PC-3 (cell line): ENCODE measurements at regions not wholly inside any gene's neighbourhood (a gene's known extent, or its start where the extent isn't known, plus 50 kb on each side); places are given as distances from the start of the nearest gene placed in this dataset.

Source experiments
- ATAC-seq: fragments of 200-7000 bp; cut with Tn5 transposase; 2 replicates; pipeline ENCODE4 v1.9.1; 2020; ENCODE audit warnings: mild to moderate bottlenecking, moderate library complexity
- BruUV-seq: library from RNA; stranded (reverse); fragments of 400-500 nt; replicated peaks from 2 replicates; lab custom pipeline; 2021; lab: Mats Ljungman, UMichigan
- CTCF ChIA-PET: fragments of 300-600 bp; sonication (Branson Sonifier 250); formaldehyde crosslinking; loops from one replicate; lab custom pipeline; 2022; ENCODE audit warnings: antibody characterized with exemption; lab: Charles Lee
- POLR2A ChIA-PET: fragments of 300-600 bp; sonication (Branson Sonifier 250); formaldehyde crosslinking; loops from one replicate; lab custom pipeline; 2022; ENCODE audit warnings: antibody characterized with exemption; ENCODE audit not compliant: unreplicated experiment; lab: Charles Lee
- DNase-seq: peaks from one replicate; pipeline ENCODE4 v3.0.0-alpha.2; 2015
- H2AFZ ChIP-seq: fragments of 300-600 bp; sonication (generic); 2 replicates; pipeline ENCODE4 v1.6.0; 2016; ENCODE audit warnings: antibody characterized with exemption, low read length
- H3F3A ChIP-seq: fragments of 300-600 bp; sonication (generic); one replicate; pipeline ENCODE4 v1.6.0; 2017; ENCODE audit warnings: antibody characterized with exemption, low read length, control low read depth, mild to moderate bottlenecking; ENCODE audit not compliant: unreplicated experiment
- H3K27ac ChIP-seq: fragments of 300-600 bp; sonication (generic); 2 replicates; pipeline ENCODE4 v1.5.1; 2016; ENCODE audit warnings: mild to moderate bottlenecking, low read length
- H3K27me3 ChIP-seq: fragments of 300-600 bp; sonication (generic); 2 replicates; pipeline ENCODE4 v1.6.1; 2016; ENCODE audit warnings: low read length, mixed read lengths
- H3K36me3 ChIP-seq: fragments of 300-600 bp; sonication (generic); 2 replicates; pipeline ENCODE4 v1.6.1; 2016; ENCODE audit warnings: low read depth, mixed run types, low read length, mixed read lengths
- H3K4me1 ChIP-seq: fragments of 300-600 bp; sonication (generic); 2 replicates; pipeline ENCODE4 v1.5.1; 2016; ENCODE audit warnings: low read length; ENCODE audit not compliant: insufficient read depth
- H3K4me2 ChIP-seq: fragments of 300-600 bp; sonication (generic); 2 replicates; pipeline ENCODE4 v1.6.0; 2016; ENCODE audit warnings: low read length
- H3K4me3 ChIP-seq: fragments of 300-600 bp; sonication (generic); 2 replicates; pipeline ENCODE4 v1.5.1; 2016; ENCODE audit warnings: mild to moderate bottlenecking, low read length, mixed read lengths
- H3K79me2 ChIP-seq: fragments of 300-600 bp; sonication (generic); 2 replicates; pipeline ENCODE4 v1.6.1; 2017; ENCODE audit warnings: low read length, mixed read lengths
- H3K9ac ChIP-seq: fragments of 300-600 bp; sonication (generic); 2 replicates; pipeline ENCODE4 v1.6.0; 2016; ENCODE audit warnings: mild to moderate bottlenecking, low read length
- H3K9me2 ChIP-seq: fragments of 300-600 bp; sonication (generic); replicated peaks from 2 replicates; pipeline ENCODE4 v1.6.1; 2016; ENCODE audit warnings: mixed run types, low read length, mixed read lengths
- H3K9me3 ChIP-seq: fragments of 300-600 bp; sonication (generic); 2 replicates; pipeline ENCODE4 v1.6.1; 2016; ENCODE audit warnings: low read length, mixed read lengths
- H4K20me1 ChIP-seq: fragments of 300-600 bp; sonication (generic); 2 replicates; pipeline ENCODE4 v1.6.1; 2016; ENCODE audit warnings: low read length, mixed read lengths
- EZH2 ChIP-seq: fragments of 300-600 bp; sonication (generic); IDR thresholded peaks from one replicate; pipeline ENCODE4 v1.6.1; 2017; ENCODE audit warnings: antibody characterized with exemption, mild to moderate bottlenecking, low read length; ENCODE audit not compliant: unreplicated experiment
- EZH2phosphoT487 ChIP-seq: fragments of 300-600 bp; sonication (generic); IDR thresholded peaks from 2 replicates; pipeline ENCODE4 v1.6.1; 2018; ENCODE audit warnings: mild to moderate bottlenecking, antibody characterized with exemption, low read length, borderline replicate concordance
- intact Hi-C: fragments of 100-400 bp; cut with micrococcal nuclease; formaldehyde crosslinking; loops from 2 replicates; pipeline ENCODE4 v1.9.0; 2023
- TF ChIP-seq, protein P1 (sequence below): fragments of 300-600 bp; sonication (generic); conservative IDR thresholded peaks from 2 replicates; pipeline ENCODE4 v1.5.1; 2017; ENCODE audit warnings: antibody characterized with exemption, low read depth, mild to moderate bottlenecking, low read length

DNA sequence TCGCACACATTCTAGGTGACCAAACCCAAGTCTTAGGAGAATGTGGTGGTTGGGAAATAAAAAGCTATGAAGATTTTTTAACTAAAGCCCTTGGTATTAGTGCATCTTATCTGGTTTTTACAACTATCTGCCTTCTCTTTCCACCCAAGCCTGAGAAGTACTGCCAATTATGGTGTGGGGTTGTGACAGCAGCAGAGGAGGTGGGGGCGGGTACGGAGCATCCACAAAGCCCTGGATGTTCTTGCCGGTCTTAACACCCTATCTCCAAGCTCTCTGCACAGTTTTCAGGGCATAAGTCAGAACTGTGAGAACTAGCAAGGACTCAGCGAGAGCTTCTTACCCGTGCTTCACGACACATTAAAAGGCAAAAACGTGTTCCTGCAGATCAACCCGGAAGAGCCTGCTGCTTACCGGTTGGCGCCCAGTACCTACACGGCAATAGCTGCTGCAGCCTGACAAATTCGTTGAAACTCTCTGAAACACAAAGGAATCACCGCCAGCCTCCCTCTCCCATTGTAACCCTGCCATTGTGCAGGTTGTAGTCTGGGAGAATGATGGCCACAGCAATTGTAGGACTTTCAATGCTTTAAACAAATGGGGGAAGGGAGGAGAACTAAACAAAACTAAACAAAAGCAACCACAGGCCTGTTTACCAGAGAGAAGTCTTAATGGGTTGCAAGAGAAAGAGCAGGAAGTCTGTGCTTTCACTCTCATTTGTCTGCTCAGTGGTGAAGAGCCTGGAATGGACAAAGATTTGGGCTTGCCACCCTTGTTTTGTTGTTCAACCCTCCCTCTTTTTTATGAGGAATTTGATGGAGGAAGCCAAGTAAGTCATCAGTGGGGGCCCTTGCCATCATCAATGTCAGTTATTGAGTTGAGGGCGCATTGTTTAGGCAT is 461.0 kb upstream of the JARID2 start:
- Histone ChIP-seq H4K20me1 (no peaks in the 10 kb centered on the region), H3K4me1 (no peaks in the 10 kb centered on the region), H3K9me2 (no peaks in the 10 kb centered on the region), H2AFZ (no peak overlapping the region), H3K79me2 (no peaks in the 10 kb centered on the region), H3K4me3 (no peak overlapping the region), H3K36me3 (no peaks in the 10 kb centered on the region), H3K27ac (no peak overlapping the region), H3K9ac (no peak overlapping the region), H3F3A (no peaks in the 10 kb centered on the region), H3K9me3 (no peaks in the 10 kb centered on the region), H3K27me3 (no peaks in the 10 kb centered on the region), H3K4me2 (no peak overlapping the region)
- intact Hi-C loops, result no loop called here
- TF ChIP-seq, protein P1, sequence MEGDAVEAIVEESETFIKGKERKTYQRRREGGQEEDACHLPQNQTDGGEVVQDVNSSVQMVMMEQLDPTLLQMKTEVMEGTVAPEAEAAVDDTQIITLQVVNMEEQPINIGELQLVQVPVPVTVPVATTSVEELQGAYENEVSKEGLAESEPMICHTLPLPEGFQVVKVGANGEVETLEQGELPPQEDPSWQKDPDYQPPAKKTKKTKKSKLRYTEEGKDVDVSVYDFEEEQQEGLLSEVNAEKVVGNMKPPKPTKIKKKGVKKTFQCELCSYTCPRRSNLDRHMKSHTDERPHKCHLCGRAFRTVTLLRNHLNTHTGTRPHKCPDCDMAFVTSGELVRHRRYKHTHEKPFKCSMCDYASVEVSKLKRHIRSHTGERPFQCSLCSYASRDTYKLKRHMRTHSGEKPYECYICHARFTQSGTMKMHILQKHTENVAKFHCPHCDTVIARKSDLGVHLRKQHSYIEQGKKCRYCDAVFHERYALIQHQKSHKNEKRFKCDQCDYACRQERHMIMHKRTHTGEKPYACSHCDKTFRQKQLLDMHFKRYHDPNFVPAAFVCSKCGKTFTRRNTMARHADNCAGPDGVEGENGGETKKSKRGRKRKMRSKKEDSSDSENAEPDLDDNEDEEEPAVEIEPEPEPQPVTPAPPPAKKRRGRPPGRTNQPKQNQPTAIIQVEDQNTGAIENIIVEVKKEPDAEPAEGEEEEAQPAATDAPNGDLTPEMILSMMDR, result no peak
- TF ChIP-seq EZH2phosphoT487 (no peak), EZH2 (no peak)
- DNase-seq, result no peak
- CTCF ChIA-PET, result no interaction called here
- POLR2A ChIA-PET, result no interaction called here
- no TSS peak for BruUV-seq
- no peak for ATAC-seq

DNA sequence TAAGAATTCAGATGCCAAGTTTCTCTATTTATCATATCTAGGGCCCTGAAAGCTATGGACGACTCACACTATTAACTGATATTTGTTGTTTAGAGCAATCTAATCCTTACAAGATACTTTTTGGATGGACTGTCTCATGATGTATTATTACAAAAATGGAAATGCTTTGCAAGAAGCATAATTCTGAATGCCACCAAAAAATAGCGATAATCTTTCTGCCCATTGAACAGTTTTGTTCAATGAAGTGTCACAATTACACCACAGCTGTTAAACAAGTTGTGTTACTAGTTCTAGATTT is 460.4 kb upstream of the JARID2 start:
- no peak for TF ChIP-seq EZH2phosphoT487
- TF ChIP-seq EZH2, result no peak
- TF ChIP-seq, protein P1, result no peak
- H2AFZ ChIP-seq, result no peak overlapping the region
- no peaks in the 10 kb centered on the region for H3K27me3 ChIP-seq
- intact Hi-C loops, result no loop called here
- no peaks in the 10 kb centered on the region for H3K36me3 ChIP-seq
- ChIA-PET POLR2A (no interaction called here), CTCF (no interaction called here)
- no peak for ATAC-seq
- no TSS peak for BruUV-seq
- no peak overlapping the region for H3K4me3 ChIP-seq
- no peaks in the 10 kb centered on the region for H3F3A ChIP-seq
- H3K9me3 ChIP-seq, result no peaks in the 10 kb centered on the region
- no peaks in the 10 kb centered on the region for H4K20me1 ChIP-seq
- H3K4me2 ChIP-seq, result no peak overlapping the region
- H3K9ac ChIP-seq, result no peak overlapping the region
- no peaks in the 10 kb centered on the region for H3K4me1 ChIP-seq
- no peaks in the 10 kb centered on the region for H3K79me2 ChIP-seq
- H3K27ac ChIP-seq, result no peak overlapping the region
- DNase-seq, result no peak
- no peaks in the 10 kb centered on the region for H3K9me2 ChIP-seq

DNA sequence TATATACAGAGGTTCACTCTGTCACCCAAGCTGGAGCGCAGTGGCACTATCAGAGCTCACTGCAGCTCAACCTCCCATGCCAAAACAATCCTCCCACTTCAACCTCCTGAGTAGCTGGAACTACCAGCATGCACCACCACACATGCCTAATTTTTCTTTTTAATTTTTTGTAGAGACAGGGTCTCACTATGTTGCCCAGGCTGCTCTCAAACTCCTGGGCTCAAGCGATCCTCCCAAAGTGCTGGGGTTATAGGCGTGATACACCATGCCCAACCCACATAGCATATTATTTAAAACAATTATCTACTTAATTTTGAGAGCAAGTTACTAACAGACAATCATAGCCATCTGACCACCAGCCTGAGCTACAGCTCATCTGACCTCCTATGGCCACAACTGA is 459.9 kb upstream of the JARID2 start:
- H3K79me2 ChIP-seq, result no peaks in the 10 kb centered on the region
- ATAC-seq (no peak), DNase-seq (no peak)
- no peaks in the 10 kb centered on the region for H3K36me3 ChIP-seq
- H3F3A ChIP-seq, result no peaks in the 10 kb centered on the region
- no TSS peak for BruUV-seq
- TF ChIP-seq EZH2 (no peak), EZH2phosphoT487 (no peak)
- TF ChIP-seq, protein P1, result no peak
- no peak overlapping the region for H3K4me3 ChIP-seq
- no peaks in the 10 kb centered on the region for H3K4me1 ChIP-seq
- intact Hi-C loops, result no loop called here
- no peaks in the 10 kb centered on the region for H4K20me1 ChIP-seq
- H3K9me3 ChIP-seq, result no peaks in the 10 kb centered on the region
- H3K27ac ChIP-seq, result no peak overlapping the region
- H3K4me2 ChIP-seq, result no peak overlapping the region
- no peak overlapping the region for H3K9ac ChIP-seq
- ChIA-PET CTCF (no interaction called here), POLR2A (no interaction called here)
- H2AFZ ChIP-seq, result no peak overlapping the region
- H3K27me3 ChIP-seq, result no peaks in the 10 kb centered on the region
- no peaks in the 10 kb centered on the region for H3K9me2 ChIP-seq
